SK-N-SH (cell line): ENCODE measurements at regions not wholly inside any gene's neighbourhood (a gene's known extent, or its start where the extent isn't known, plus 50 kb on each side); places are given as distances from the start of the nearest gene placed in this dataset.

Experiments
- CTCF ChIA-PET: fragments of 300-600, 350-600 bp; formaldehyde crosslinking; extraction: SDS; loops from one replicate; lab custom pipeline; 2021; lab: Yijun Ruan, JAX
- POLR2A ChIA-PET: fragments of 350-600 bp; sonication (Branson Sonifier 250); formaldehyde crosslinking; extraction: SDS; loops from one replicate; lab custom pipeline; 2020; ENCODE audit warnings: antibody characterized with exemption, inconsistent platforms; lab: Yijun Ruan, JAX
- DNase-seq: peaks from one replicate; pipeline ENCODE4 v3.0.0; 2012
- H2AFZ ChIP-seq: fragments of 200-600 bp; sonication (generic); 2 replicates; pipeline ENCODE4 v1.8.1; 2016; ENCODE audit warnings: antibody characterized with exemption, mild to moderate bottlenecking, low read depth
- H3F3A ChIP-seq: fragments of 200-600 bp; sonication (generic); replicated peaks from 2 replicates; pipeline ENCODE3; 2016; ENCODE audit warnings: antibody characterized with exemption, mild to moderate bottlenecking; ENCODE audit not compliant: insufficient read depth
- H3K27ac ChIP-seq, 2 experiments: fragments of 200-500 bp in 1 of 2; fragments of 200-600 bp in 1 of 2; sonication (Bioruptor generic) in 1 of 2; sonication (generic), shearing (Covaris generic) in 1 of 2; 2 replicates each; pipeline versions ENCODE4 v1.5.1 to v1.6.1; 2014 to 2016; ENCODE audit warnings: low read depth in 2 of 2, inconsistent platforms in 1 of 2, low read length in 1 of 2, mild to moderate bottlenecking in 1 of 2, mixed read lengths in 1 of 2
- H3K27me3 ChIP-seq: fragments of 200-600 bp; sonication (generic), shearing (Covaris generic); 2 replicates; pipeline ENCODE4 v1.6.1; 2016; ENCODE audit warnings: mixed run types; ENCODE audit not compliant: insufficient read depth
- H3K36me3 ChIP-seq, 2 experiments: fragments of 200-500 bp in 1 of 2; fragments of 200-600 bp in 1 of 2; sonication (Bioruptor generic) in 1 of 2; sonication (generic) in 1 of 2; replicated peaks in 1 of 2; 2 replicates each; pipeline versions ENCODE3 to v1.5.1; 2014 to 2016; ENCODE audit warnings: low read length in 1 of 2, mild to moderate bottlenecking in 1 of 2; ENCODE audit not compliant: insufficient read depth in 2 of 2, control insufficient read depth in 1 of 2
- H3K4me1 ChIP-seq, 2 experiments: fragments of 200-500 bp in 1 of 2; fragments of 200-600 bp in 1 of 2; sonication (Bioruptor generic) in 1 of 2; sonication (generic), shearing (Covaris generic) in 1 of 2; 2 replicates each; pipeline versions ENCODE4 v1.5.1 to v1.6.1; 2014 to 2016; ENCODE audit warnings: low read depth in 1 of 2, low read length in 1 of 2, mixed run types in 1 of 2; ENCODE audit not compliant: insufficient read depth in 2 of 2, control insufficient read depth in 1 of 2
- H3K4me2 ChIP-seq: fragments of 200-600 bp; sonication (generic), shearing (Covaris generic); 2 replicates; pipeline ENCODE4 v1.6.1; 2017; ENCODE audit warnings: mixed run types
- H3K4me3 ChIP-seq, 2 experiments: fragments of 200-500 bp in 1 of 2; fragments of 200-600 bp in 1 of 2; sonication (Bioruptor generic) in 1 of 2; sonication (generic), shearing (Covaris generic) in 1 of 2; 2 replicates each; pipeline versions ENCODE4 v1.5.1 to v1.8.1; 2014 to 2016; ENCODE audit warnings: low read depth in 2 of 2, inconsistent platforms in 1 of 2, low read length in 1 of 2, mild to moderate bottlenecking in 1 of 2, mixed read lengths in 1 of 2, moderate library complexity in 1 of 2
- H3K79me2 ChIP-seq: fragments of 200-600 bp; sonication (generic); 2 replicates; pipeline ENCODE4 v1.8.1; 2017; ENCODE audit warnings: mild to moderate bottlenecking; ENCODE audit not compliant: insufficient read depth
- H3K9ac ChIP-seq: fragments of 200-600 bp; sonication (generic); 2 replicates; pipeline ENCODE4 v1.6.1; 2017; ENCODE audit warnings: mixed run types
- H3K9me2 ChIP-seq: fragments of 200-600 bp; sonication (generic); 2 replicates; pipeline ENCODE4 v1.6.1; 2017; ENCODE audit warnings: mixed run types
- H3K9me3 ChIP-seq: fragments of 200-600 bp; sonication (generic); 2 replicates; pipeline ENCODE4 v1.6.1; 2017; ENCODE audit warnings: mixed run types, mild to moderate bottlenecking, moderate library complexity
- H4K20me1 ChIP-seq: fragments of 200-600 bp; sonication (generic); 2 replicates; pipeline ENCODE4 v1.6.1; 2017; ENCODE audit warnings: mild to moderate bottlenecking, mixed run types; ENCODE audit not compliant: insufficient read depth
- CTCF ChIP-seq: fragments of 200-600 bp; sonication (generic); IDR thresholded peaks from 2 replicates; pipeline ENCODE4 v1.6.1; 2017; ENCODE audit warnings: antibody characterized with exemption, mild to moderate bottlenecking, moderate library complexity
- EZH2phosphoT487 ChIP-seq: fragments of 200-600 bp; sonication (generic); IDR thresholded peaks from 2 replicates; pipeline ENCODE4 v1.6.1; 2017; ENCODE audit warnings: low read depth, mixed run types, mild to moderate bottlenecking, antibody characterized with exemption, moderate library complexity, borderline replicate concordance
- FOSL2 ChIP-seq: IDR thresholded peaks from 2 replicates; pipeline ENCODE4 v1.4.0; 2012; ENCODE audit warnings: low read depth, mild to moderate bottlenecking, moderate library complexity, borderline replicate concordance
- FOXJ3 ChIP-seq: sonication (generic); formaldehyde crosslinking; IDR thresholded peaks from 2 replicates; pipeline ENCODE4 v1.5.1; 2020; ENCODE audit warnings: mild to moderate bottlenecking, missing genetic modification reagents
- GABPA ChIP-seq: IDR thresholded peaks from 2 replicates; pipeline ENCODE4 v1.4.0; 2012; ENCODE audit warnings: low read depth, mild to moderate bottlenecking
- JUND ChIP-seq: IDR thresholded peaks from 2 replicates; pipeline ENCODE4 v1.4.0; 2012
- PBX3 ChIP-seq: IDR thresholded peaks from 2 replicates; pipeline ENCODE4; 2012
- POLR2AphosphoS5 ChIP-seq: IDR thresholded peaks from 2 replicates; pipeline ENCODE4 v1.6.1; 2012; ENCODE audit warnings: low read depth, low read length
- RCOR1 ChIP-seq: fragments of 150-350 bp; IDR thresholded peaks from 2 replicates; pipeline ENCODE4 v1.6.1; 2017; ENCODE audit warnings: antibody characterized with exemption, low read length
- RFX5 ChIP-seq: IDR thresholded peaks from 2 replicates; pipeline ENCODE4 v1.6.1; 2012; ENCODE audit warnings: mild to moderate bottlenecking, improper control_type of control experiment, low read length
- TEAD4 ChIP-seq: IDR thresholded peaks from 2 replicates; pipeline ENCODE4 v1.4.0; 2012; ENCODE audit warnings: mild to moderate bottlenecking, borderline replicate concordance; ENCODE audit not compliant: insufficient read depth
- YY1 ChIP-seq: IDR thresholded peaks from 2 replicates; pipeline ENCODE4 v1.4.0; 2012; ENCODE audit warnings: low read depth, mild to moderate bottlenecking
- ZBTB33 ChIP-seq: IDR thresholded peaks from 2 replicates; pipeline ENCODE4 v1.4.0; 2012; ENCODE audit warnings: low read depth, borderline replicate concordance
- WGBS: methylation state at CpG from one replicate; pipeline ENCODE4 v1.1.6; 2017; ENCODE audit warnings: low lambda C conversion rate; 5-methylcytosine and 5-hydroxymethylcytosine counted together

GRCh38 chr6:134840086-134840867 lies 109.6 kb downstream of the ALDH8A1 start:
- Histone ChIP-seq H3K27ac (no peak overlapping the region), H3K36me3 (no peaks in the 10 kb centered on the region), H3F3A (no peaks in the 10 kb centered on the region), H3K4me3 (no peak overlapping the region), H3K79me2 (no peaks in the 10 kb centered on the region), H3K27me3 (no peaks in the 10 kb centered on the region), H3K9me3 (no peaks in the 10 kb centered on the region), H3K4me2 (no peak overlapping the region), H3K9ac (no peak overlapping the region), H3K9me2 (no peaks in the 10 kb centered on the region), H4K20me1 (no peaks in the 10 kb centered on the region), H3K4me1 (no peaks in the 10 kb centered on the region), H2AFZ (no peak overlapping the region)
- no peak for TF ChIP-seq PBX3
- CTCF ChIA-PET, result interaction anchor here (1.0 to 2.3 kb wide), 3 partner anchors 17 to 717 kb away, joined by 3 to 9 read pairs (median 7); no protein-coding TSS in a partner anchor
- POLR2A ChIA-PET, result no interaction called here
- no peak for DNase-seq
- WGBS, result 77% methylated on average over 7 of the region's 7 CpGs

GRCh38 chr6:134835993-134836392 lies 113.9 kb downstream of the ALDH8A1 start:
- ChIA-PET POLR2A (no interaction called here), CTCF (interaction anchor here (0.7 to 1.2 kb wide), 4 partner anchors 13 to 195 kb away, joined by 3 to 4 read pairs (median 4); no protein-coding TSS in a partner anchor)
- H2AFZ ChIP-seq, result no peak overlapping the region
- H3K9me2 ChIP-seq, result no peaks in the 10 kb centered on the region
- H3K36me3 ChIP-seq, result no peaks in the 10 kb centered on the region
- TF ChIP-seq YY1 (no peak), TEAD4 (no peak), ZBTB33 (no peak), JUND (no peak), RCOR1 (no peak), CTCF (no peak), EZH2phosphoT487 (no peak), POLR2AphosphoS5 (no peak), PBX3 (no peak), RFX5 (no peak), FOXJ3 (CRISPR knock-in tag) (no peak), GABPA (no peak), FOSL2 (no peak)
- H3F3A ChIP-seq, result no peaks in the 10 kb centered on the region
- no peaks in the 10 kb centered on the region for H3K9me3 ChIP-seq
- H3K27ac ChIP-seq, result no peak overlapping the region
- H3K4me1 ChIP-seq, result no peaks in the 10 kb centered on the region; a peak in 1 of 4 replicates
- H3K9ac ChIP-seq, result no peak overlapping the region
- H3K27me3 ChIP-seq, result no peaks in the 10 kb centered on the region
- no peaks in the 10 kb centered on the region for H3K79me2 ChIP-seq
- 94% methylated on average over 2 of the region's 2 CpGs for WGBS
- no peak overlapping the region for H3K4me3 ChIP-seq
- H3K4me2 ChIP-seq, result no peak overlapping the region
- no peak for DNase-seq
- no peaks in the 10 kb centered on the region for H4K20me1 ChIP-seq
